Smooth muscle cell (in vitro differentiated cells): ENCODE measurements at regions not wholly inside any gene's neighbourhood (a gene's known extent, or its start where the extent isn't known, plus 50 kb on each side); places are given as distances from the start of the nearest gene placed in this dataset.

Experiments
- DNase-seq: peaks from one replicate; lab custom pipeline; 2025; ENCODE audit not compliant: unreplicated experiment; lab: John Stamatoyannopoulos, UW
- H2AFZ ChIP-seq: fragments of 200-600 bp; sonication (generic); 2 replicates; pipeline ENCODE4 v1.6.0; 2016; ENCODE audit warnings: antibody characterized with exemption, low read depth, mild to moderate bottlenecking
- H3F3A ChIP-seq: fragments of 200-600 bp; sonication (generic); 2 replicates; pipeline ENCODE4 v1.6.0; 2017; ENCODE audit warnings: antibody characterized with exemption, low read depth
- H3K27ac ChIP-seq: fragments of 200-600 bp; sonication (generic); 2 replicates; pipeline ENCODE4 v1.5.1; 2016; ENCODE audit warnings: low read depth, mild to moderate bottlenecking
- H3K27me3 ChIP-seq: fragments of 200-600 bp; sonication (generic); 2 replicates; pipeline ENCODE4 v1.6.1; 2016; ENCODE audit warnings: low read depth, mild to moderate bottlenecking
- H3K36me3 ChIP-seq: fragments of 200-600 bp; sonication (generic); 2 replicates; pipeline ENCODE4 v1.5.1; 2016; ENCODE audit warnings: low read depth
- H3K4me1 ChIP-seq: fragments of 200-600 bp; sonication (generic); 2 replicates; pipeline ENCODE4 v1.5.1; 2016; ENCODE audit warnings: low read depth
- H3K4me2 ChIP-seq: fragments of 200-600 bp; sonication (generic); 2 replicates; pipeline ENCODE4 v1.6.0; 2016; ENCODE audit warnings: mild to moderate bottlenecking
- H3K4me3 ChIP-seq: fragments of 200-600 bp; sonication (generic); 2 replicates; pipeline ENCODE4 v1.5.1; 2016; ENCODE audit warnings: mild to moderate bottlenecking
- H3K79me2 ChIP-seq: fragments of 200-600 bp; sonication (generic); 2 replicates; pipeline ENCODE4 v1.6.0; 2016; ENCODE audit warnings: low read depth, mild to moderate bottlenecking
- H3K9ac ChIP-seq: fragments of 200-600 bp; sonication (generic); 2 replicates; pipeline ENCODE4 v1.6.0; 2016; ENCODE audit warnings: low read depth
- H3K9me3 ChIP-seq: fragments of 200-600 bp; sonication (generic); replicated peaks from 2 replicates; pipeline ENCODE4 v1.5.1; 2016; ENCODE audit warnings: low read depth
- H4K20me1 ChIP-seq: fragments of 200-600 bp; sonication (generic); 2 replicates; pipeline ENCODE4 v1.6.0; 2016; ENCODE audit warnings: low read depth
- CTCF ChIP-seq: fragments of 200-600 bp; sonication (generic); IDR thresholded peaks from 2 replicates; pipeline ENCODE4 v1.5.1; 2017; ENCODE audit warnings: borderline replicate concordance, mild to moderate bottlenecking, antibody characterized with exemption; ENCODE audit not compliant: insufficient read depth, poor library complexity, severe bottlenecking
- WGBS: methylation state at CpG from one replicate; pipeline ENCODE4 v1.1.7; 2016; ENCODE audit warnings: low lambda C conversion rate; 5-methylcytosine and 5-hydroxymethylcytosine counted together

DNA sequence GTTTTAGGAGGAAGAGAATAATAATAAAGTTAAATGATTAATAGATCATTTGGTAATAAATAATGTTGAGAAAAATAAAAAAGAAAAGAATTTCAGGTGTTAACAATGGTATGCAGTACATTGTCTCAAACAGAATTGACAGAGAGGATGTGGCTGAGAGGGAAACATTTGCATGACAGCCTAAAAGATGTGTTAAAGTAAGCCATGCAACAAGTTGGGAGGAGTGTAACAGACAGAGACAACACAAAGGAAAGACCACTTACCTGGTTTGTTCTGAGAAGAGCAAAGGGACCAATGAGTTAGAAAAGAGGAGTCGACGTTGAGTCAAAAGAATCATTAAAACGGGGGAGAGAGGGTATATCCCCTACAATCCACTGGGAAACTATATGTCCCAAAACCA is 814.0 kb downstream of the KCNT2 start:
- Histone ChIP-seq H2AFZ (no peak overlapping the region), H3K4me2 (no peak overlapping the region), H3K9ac (no peak overlapping the region), H3K4me3 (no peak overlapping the region), H3K27ac (no peak overlapping the region), H3K4me1 (no peaks in the 10 kb centered on the region), H3F3A (no peaks in the 10 kb centered on the region), H3K79me2 (no peaks in the 10 kb centered on the region), H3K36me3 (no peaks in the 10 kb centered on the region), H3K27me3 (no peaks in the 10 kb centered on the region), H4K20me1 (no peaks in the 10 kb centered on the region), H3K9me3 (no peaks in the 10 kb centered on the region)
- DNase-seq, result no peak
- TF ChIP-seq CTCF, result no peak
- WGBS, result 97% methylated on average over 3 of the region's 3 CpGs

DNA sequence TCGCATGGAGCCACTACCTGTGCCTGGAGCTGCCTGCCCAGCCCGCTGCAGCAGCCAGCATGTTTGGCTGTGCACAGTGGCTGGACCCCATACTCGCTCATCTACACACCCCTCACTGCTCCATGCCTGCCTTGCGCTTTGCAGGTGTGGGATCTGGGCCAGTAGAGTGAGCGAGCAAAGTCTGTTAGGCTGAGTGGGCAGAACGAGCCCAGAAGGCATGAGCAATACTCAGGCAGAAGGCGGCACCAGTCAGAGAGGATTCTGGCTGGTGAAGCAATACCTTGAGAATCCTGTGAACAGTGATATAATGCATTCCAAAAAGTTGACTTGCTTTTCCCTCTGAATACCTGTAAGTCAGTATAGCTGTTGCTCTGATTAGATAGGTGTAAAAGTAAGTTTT is 816.4 kb downstream of the KCNT2 start:
- Histone ChIP-seq H3K79me2 (no peaks in the 10 kb centered on the region), H3K4me3 (no peak overlapping the region), H3K9ac (no peak overlapping the region), H3K27me3 (no peaks in the 10 kb centered on the region), H4K20me1 (no peaks in the 10 kb centered on the region), H3K36me3 (no peaks in the 10 kb centered on the region), H2AFZ (no peak overlapping the region), H3K9me3 (no peaks in the 10 kb centered on the region), H3F3A (no peaks in the 10 kb centered on the region), H3K4me1 (no peaks in the 10 kb centered on the region), H3K27ac (no peak overlapping the region), H3K4me2 (no peak overlapping the region)
- no peak for DNase-seq
- 80% methylated on average over 7 of the region's 7 CpGs for WGBS
- TF ChIP-seq CTCF, result no peak

- no peak overlapping the region for H2AFZ ChIP-seq
- H3K4me2 ChIP-seq, result no peak overlapping the region
- H3K9me3 ChIP-seq, result no peaks in the 10 kb centered on the region
- 95% methylated on average over 8 of the region's 8 CpGs for WGBS
- TF ChIP-seq CTCF, result no peak
- no peaks in the 10 kb centered on the region for H3K4me1 ChIP-seq
- no peaks in the 10 kb centered on the region for H3K36me3 ChIP-seq
- no peaks in the 10 kb centered on the region for H3K79me2 ChIP-seq
- no peak overlapping the region for H3K4me3 ChIP-seq
- H3K9ac ChIP-seq, result no peak overlapping the region
- no peaks in the 10 kb centered on the region for H4K20me1 ChIP-seq
- DNase-seq, result no peak
- H3F3A ChIP-seq, result no peaks in the 10 kb centered on the region
- H3K27ac ChIP-seq, result no peak overlapping the region
- no peaks in the 10 kb centered on the region for H3K27me3 ChIP-seq
These were observed 817.6 kb downstream of the KCNT2 start for GRCh38 chr1:195790514-195791168.

GRCh38 chr1:195789321-195789720 is 818.9 kb downstream of the KCNT2 start:
- no peak for TF ChIP-seq CTCF
- H3K79me2 ChIP-seq, result no peaks in the 10 kb centered on the region
- no peak overlapping the region for H3K27ac ChIP-seq
- H3K4me3 ChIP-seq, result no peak overlapping the region
- no peaks in the 10 kb centered on the region for H3K4me1 ChIP-seq
- no peaks in the 10 kb centered on the region for H3F3A ChIP-seq
- no peak overlapping the region for H2AFZ ChIP-seq
- no peaks in the 10 kb centered on the region for H4K20me1 ChIP-seq
- H3K36me3 ChIP-seq, result no peaks in the 10 kb centered on the region
- no peak overlapping the region for H3K9ac ChIP-seq
- no peaks in the 10 kb centered on the region for H3K9me3 ChIP-seq
- H3K27me3 ChIP-seq, result no peaks in the 10 kb centered on the region
- no peak overlapping the region for H3K4me2 ChIP-seq
- WGBS, result 94% methylated on average over 2 of the region's 2 CpGs
- DNase-seq, result no peak
